WTC11 (cell line): ENCODE measurements at regions not wholly inside any gene's neighbourhood (a gene's known extent, or its start where the extent isn't known, plus 50 kb on each side); places are given as distances from the start of the nearest gene placed in this dataset.

ENCODE experiments used
- AFF4 ChIP-seq: sonication (generic); formaldehyde crosslinking; IDR thresholded peaks from 2 replicates; pipeline ENCODE4 v1.8.1; 2023; ENCODE audit warnings: mild to moderate bottlenecking, missing genetic modification reagents, borderline replicate concordance
- FOXK1 ChIP-seq: sonication (generic); formaldehyde crosslinking; IDR thresholded peaks from 2 replicates; pipeline ENCODE4 v1.8.0; 2022; ENCODE audit warnings: mild to moderate bottlenecking, moderate library complexity, missing genetic modification reagents
- TEAD4 ChIP-seq: sonication (generic); formaldehyde crosslinking; IDR thresholded peaks from 2 replicates; pipeline ENCODE4 v1.8.0; 2022; ENCODE audit warnings: mild to moderate bottlenecking, missing genetic modification reagents
- ZNF396 ChIP-seq: fragments of 250-450 bp; sonication (Bioruptor Pico); IDR thresholded peaks from 2 replicates; pipeline ENCODE4 v1.8.0; 2021; ENCODE audit warnings: mild to moderate bottlenecking, moderate library complexity, borderline replicate concordance
- TF ChIP-seq, protein P1 (sequence below): fragments of 200-600 bp; IDR thresholded peaks from 2 replicates; pipeline ENCODE4 v1.8.0; 2022; ENCODE audit warnings: antibody characterized with exemption

GRCh38 chr4:36640876-36641275, 359.5 kb downstream of the DTHD1 start:
- TF ChIP-seq ZNF396 (CRISPR knock-in tag) (no peak), TEAD4 (CRISPR knock-in tag) (no peak), AFF4 (CRISPR knock-in tag) (no peak), FOXK1 (CRISPR knock-in tag) (no peak)
- TF ChIP-seq, protein P1, sequence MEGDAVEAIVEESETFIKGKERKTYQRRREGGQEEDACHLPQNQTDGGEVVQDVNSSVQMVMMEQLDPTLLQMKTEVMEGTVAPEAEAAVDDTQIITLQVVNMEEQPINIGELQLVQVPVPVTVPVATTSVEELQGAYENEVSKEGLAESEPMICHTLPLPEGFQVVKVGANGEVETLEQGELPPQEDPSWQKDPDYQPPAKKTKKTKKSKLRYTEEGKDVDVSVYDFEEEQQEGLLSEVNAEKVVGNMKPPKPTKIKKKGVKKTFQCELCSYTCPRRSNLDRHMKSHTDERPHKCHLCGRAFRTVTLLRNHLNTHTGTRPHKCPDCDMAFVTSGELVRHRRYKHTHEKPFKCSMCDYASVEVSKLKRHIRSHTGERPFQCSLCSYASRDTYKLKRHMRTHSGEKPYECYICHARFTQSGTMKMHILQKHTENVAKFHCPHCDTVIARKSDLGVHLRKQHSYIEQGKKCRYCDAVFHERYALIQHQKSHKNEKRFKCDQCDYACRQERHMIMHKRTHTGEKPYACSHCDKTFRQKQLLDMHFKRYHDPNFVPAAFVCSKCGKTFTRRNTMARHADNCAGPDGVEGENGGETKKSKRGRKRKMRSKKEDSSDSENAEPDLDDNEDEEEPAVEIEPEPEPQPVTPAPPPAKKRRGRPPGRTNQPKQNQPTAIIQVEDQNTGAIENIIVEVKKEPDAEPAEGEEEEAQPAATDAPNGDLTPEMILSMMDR: no peak
